ENCODE measurements at regions not wholly inside any gene's neighbourhood (a gene's known extent, or its start where the extent isn't known, plus 50 kb on each side); places are given as distances from the start of the nearest gene placed in this dataset.

DNA sequence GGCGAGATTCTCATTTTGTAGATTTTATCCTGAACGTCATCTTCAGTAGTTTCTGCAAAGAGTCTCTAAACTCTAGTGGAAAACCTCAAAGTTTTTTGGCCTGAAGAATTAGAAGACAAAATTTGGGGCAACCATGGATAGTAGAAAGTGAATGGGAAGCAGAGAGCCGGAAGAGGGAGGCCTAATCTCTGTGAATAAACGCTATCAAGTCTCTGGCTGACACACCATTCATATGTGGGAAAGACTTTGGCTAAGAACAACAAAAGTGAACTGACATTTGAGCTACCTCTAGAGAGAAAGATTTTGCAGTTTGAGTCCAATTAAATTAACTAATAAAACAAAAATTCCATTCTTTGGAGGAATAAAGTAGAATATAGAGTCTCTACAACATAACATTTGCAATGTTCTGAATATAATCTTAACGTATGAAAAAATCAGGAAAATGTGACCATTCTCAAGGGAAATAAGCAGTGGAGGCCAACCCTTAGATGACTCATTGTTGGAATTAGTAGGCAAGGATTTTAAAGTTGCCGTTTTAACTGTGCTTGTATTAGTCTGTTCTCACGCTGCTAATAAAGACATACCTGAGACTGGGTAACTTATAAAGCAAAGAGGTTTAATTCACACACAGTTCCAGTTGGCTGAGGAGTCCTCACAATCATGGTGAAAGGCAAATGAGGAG is 184.6 kb downstream of the C3orf38 start:
- TF ChIP-seq POLR2AphosphoS5 (IDR thresholded peaks at IDR 0.05; ENCODE audit: low read depth): no peak
- TF ChIP-seq EZH2phosphoT487 (IDR thresholded peaks at IDR 0.05; ENCODE audit: unreplicated experiment): no peak
- no peak for TF ChIP-seq CREB1 (CRISPR knock-in tag; IDR thresholded peaks at IDR 0.05; ENCODE audit: low read depth)
- H3K27me3 ChIP-seq (ENCODE audit: insufficient read depth): no peaks in the 10 kb centered on the region
- no peaks in the 10 kb centered on the region for H3K36me3 ChIP-seq (ENCODE audit: insufficient read depth)
- H3F3A ChIP-seq (replicated peaks; ENCODE audit: low read depth): no peaks in the 10 kb centered on the region
- peaks cover 10% of the 10 kb centered on the region for H3K9me2 ChIP-seq (ENCODE audit: insufficient read depth)
- DNase-seq (ENCODE audit: low spot score): no peak
- no peak overlapping the region for H3K4me2 ChIP-seq
- no peak overlapping the region for H3K4me3 Mint-ChIP-seq
- no peak overlapping the region for H3K4me3 ChIP-seq
- H4K20me1 ChIP-seq (replicated peaks; ENCODE audit: insufficient read depth): no peaks in the 10 kb centered on the region
- H3K4me1 Mint-ChIP-seq: peaks cover 7% of the 10 kb centered on the region
- peaks cover 12% of the 10 kb centered on the region for H3K36me3 Mint-ChIP-seq (ENCODE audit: low read depth)
- no peaks in the 10 kb centered on the region for H3K79me2 ChIP-seq (replicated peaks; ENCODE audit: insufficient read depth)
- H3K27me3 Mint-ChIP-seq (ENCODE audit: insufficient read depth, low read depth, poor library complexity): peaks cover 2% of the 10 kb centered on the region
- H3K4me1 ChIP-seq (ENCODE audit: insufficient read depth): peaks cover 4% of the 10 kb centered on the region; the same call in 1 of the 2 replicates
- H2AFZ ChIP-seq: 0 out of 2 replicates have a peak overlapping the region, but pooled peaks have one; percentile 66
- no peak overlapping the region for H3K27ac ChIP-seq (ENCODE audit: low read depth)
- ATAC-seq: no peak
- H3K9me3 Mint-ChIP-seq: peaks cover 17% of the 10 kb centered on the region
- H3K27ac Mint-ChIP-seq: no peak overlapping the region

DNA sequence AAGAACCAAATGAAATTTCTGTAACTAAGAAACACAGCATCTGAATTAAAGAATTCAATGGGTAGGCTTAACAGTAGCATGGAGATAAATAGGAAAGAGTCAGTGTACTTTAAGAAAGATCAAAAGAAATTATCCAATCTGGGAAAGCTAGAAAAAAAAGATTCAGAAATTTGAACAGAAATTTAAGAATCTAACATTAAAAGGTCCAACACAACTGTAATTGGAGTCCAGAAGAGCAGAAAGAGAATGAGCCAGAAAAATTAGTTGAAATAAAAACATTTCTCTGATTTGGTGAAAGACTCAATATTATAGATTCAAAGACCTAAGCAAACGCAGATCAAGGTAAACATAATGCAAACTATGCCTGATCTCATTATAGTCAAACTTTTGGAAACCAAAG is 187.1 kb downstream of the C3orf38 start:
- Histone ChIP-seq H3K27me3 (ENCODE audit: insufficient read depth) (no peaks in the 10 kb centered on the region), H4K20me1 (replicated peaks; ENCODE audit: insufficient read depth) (no peaks in the 10 kb centered on the region), H3K4me1 (ENCODE audit: insufficient read depth) (no peaks in the 10 kb centered on the region), H3K4me3 (no peak overlapping the region), H2AFZ (no peak overlapping the region), H3K79me2 (replicated peaks; ENCODE audit: insufficient read depth) (no peaks in the 10 kb centered on the region), H3F3A (replicated peaks; ENCODE audit: low read depth) (no peaks in the 10 kb centered on the region), H3K4me2 (no peak overlapping the region), H3K9me2 (ENCODE audit: insufficient read depth) (peaks cover 10% of the 10 kb centered on the region), H3K36me3 (ENCODE audit: insufficient read depth) (no peaks in the 10 kb centered on the region), H3K27ac (ENCODE audit: low read depth) (no peak overlapping the region)
- DNase-seq (ENCODE audit: low spot score) (no peak), ATAC-seq (no peak)
- Mint-ChIP-seq H3K36me3 (ENCODE audit: low read depth) (peaks cover 12% of the 10 kb centered on the region), H3K4me3 (no peak overlapping the region), H3K27me3 (ENCODE audit: insufficient read depth, low read depth, poor library complexity) (peaks cover 2% of the 10 kb centered on the region), H3K9me3 (peaks cover 17% of the 10 kb centered on the region), H3K27ac (no peak overlapping the region), H3K4me1 (no peaks in the 10 kb centered on the region)
- TF ChIP-seq JUNB (IDR thresholded peaks at IDR 0.05; ENCODE audit: unreplicated experiment): no peak
- TF ChIP-seq ZNF331 (CRISPR knock-in tag; IDR thresholded peaks at IDR 0.05; ENCODE audit: low read depth): no peak
- TF ChIP-seq EZH2 (IDR thresholded peaks at IDR 0.05; ENCODE audit: low read depth, unreplicated experiment): no peak
- TF ChIP-seq STAT1 (IDR thresholded peaks at IDR 0.05; ENCODE audit: unreplicated experiment): no peak
- TF ChIP-seq REST (IDR thresholded peaks at IDR 0.05; ENCODE audit: unreplicated experiment): no peak
- TF ChIP-seq POLR2AphosphoS5 (IDR thresholded peaks at IDR 0.05; ENCODE audit: low read depth): no peak
- TF ChIP-seq EZH2phosphoT487 (IDR thresholded peaks at IDR 0.05; ENCODE audit: unreplicated experiment): no peak
- no peak for TF ChIP-seq NANOG (IDR thresholded peaks at IDR 0.05; ENCODE audit: borderline replicate concordance)
- no peak for TF ChIP-seq ZNF462 (CRISPR knock-in tag; IDR thresholded peaks at IDR 0.05)
- no peak for TF ChIP-seq ZNF114 (CRISPR knock-in tag; IDR thresholded peaks at IDR 0.05)

Measured in GM23338 (cell line).